Loucy (cell line): ENCODE measurements at regions not wholly inside any gene's neighbourhood (a gene's known extent, or its start where the extent isn't known, plus 50 kb on each side); places are given as distances from the start of the nearest gene placed in this dataset.

ENCODE experiments used
- CTCF ChIP-seq: fragments of 200-600 bp; sonication (generic); conservative IDR thresholded peaks from 2 replicates; pipeline ENCODE4 v1.5.1; 2014; ENCODE audit warnings: mild to moderate bottlenecking, antibody characterized with exemption, low read length
- EZH2phosphoT487 ChIP-seq: fragments of 200-600 bp; IDR thresholded peaks from 2 replicates; pipeline ENCODE4 v1.6.1; 2018; ENCODE audit warnings: antibody characterized with exemption, mild to moderate bottlenecking, moderate library complexity, borderline replicate concordance

GRCh38 chr3:164851905-164852304, 226.4 kb downstream of the SI start:
- TF ChIP-seq CTCF (no peak), EZH2phosphoT487 (no peak)
